Fibroblast of lung (primary cell): ENCODE measurements at regions not wholly inside any gene's neighbourhood (a gene's known extent, or its start where the extent isn't known, plus 50 kb on each side); places are given as distances from the start of the nearest gene placed in this dataset.

Source experiments
- DNase-seq, 2 donors: peaks; one replicate each; pipeline versions ENCODE4 v3.0.0 to v3.0.0-alpha.2; 2010; ENCODE audit warnings: low read depth in 2 of 2
- H2AFZ ChIP-seq: 2 replicates; pipeline ENCODE4 v1.5.1; 2012; ENCODE audit warnings: low read length, control low read depth, inconsistent platforms
- H3K27ac ChIP-seq: 2 replicates; pipeline ENCODE4 v1.5.1; 2011; ENCODE audit warnings: low read length, control low read depth; ENCODE audit not compliant: insufficient read depth
- H3K27me3 ChIP-seq: 2 replicates; pipeline ENCODE4 v1.5.1; 2011; ENCODE audit warnings: mild to moderate bottlenecking, low read length; ENCODE audit not compliant: control insufficient read depth, insufficient read depth
- H3K36me3 ChIP-seq: 2 replicates; pipeline ENCODE4 v1.5.1; 2011; ENCODE audit warnings: low read length; ENCODE audit not compliant: control insufficient read depth, insufficient read depth
- H3K4me1 ChIP-seq: 2 replicates; pipeline ENCODE4 v1.5.1; 2011; ENCODE audit warnings: low read length; ENCODE audit not compliant: control insufficient read depth, insufficient read depth; ENCODE audit errors: extremely low read depth
- H3K4me2 ChIP-seq: 2 replicates; pipeline ENCODE4 v1.5.1; 2011; ENCODE audit warnings: low read length, control low read depth; ENCODE audit not compliant: insufficient read depth; ENCODE audit errors: extremely low read depth
- H3K4me3 ChIP-seq, 4 experiments: fragments of 200-600 bp in 1 of 4; sonication (generic) in 1 of 4; replicated peaks in 1 of 4; 2 replicates each; pipeline ENCODE4 v1.5.1; 2011 to 2016; ENCODE audit warnings: low read length in 4 of 4, low read depth in 3 of 4, mild to moderate bottlenecking in 3 of 4, control low read depth in 2 of 4, inconsistent platforms in 1 of 4, mixed read lengths in 1 of 4; ENCODE audit not compliant: insufficient read depth in 1 of 4; ENCODE audit errors: control extremely low read depth in 1 of 4
- H3K79me2 ChIP-seq: 2 replicates; pipeline ENCODE4 v1.5.1; 2012; ENCODE audit warnings: mild to moderate bottlenecking, low read length, inconsistent platforms; ENCODE audit not compliant: control insufficient read depth, insufficient read depth
- H3K9ac ChIP-seq: 2 replicates; pipeline ENCODE4 v1.5.1; 2011; ENCODE audit warnings: mild to moderate bottlenecking, low read length, control low read depth; ENCODE audit not compliant: insufficient read depth
- H3K9me3 ChIP-seq: 2 replicates; pipeline ENCODE4 v1.5.1; 2012; ENCODE audit warnings: low read depth, low read length; ENCODE audit not compliant: control insufficient read depth, insufficient read depth
- H4K20me1 ChIP-seq: 2 replicates; pipeline ENCODE4 v1.5.1; 2011; ENCODE audit warnings: low read length; ENCODE audit not compliant: control insufficient read depth, insufficient read depth; ENCODE audit errors: extremely low read depth
- CTCF ChIP-seq, 2 donors: IDR thresholded peaks in 1 of 2; conservative IDR thresholded peaks in 1 of 2; 1 replicate in 1 of 2; 2 replicates in 1 of 2; pipeline ENCODE4 v1.5.1; 2011 to 2012; ENCODE audit warnings: low read length in 2 of 2, control low read depth in 1 of 2, inconsistent platforms in 1 of 2, low read depth in 1 of 2, mild to moderate bottlenecking in 1 of 2
- EZH2 ChIP-seq: IDR thresholded peaks from 2 replicates; pipeline ENCODE4 v1.5.1; 2012; ENCODE audit warnings: low read length, control low read depth, mild to moderate bottlenecking; ENCODE audit errors: missing control alignments

- Histone ChIP-seq H3K9ac (no peak overlapping the region), H3K4me1 (peaks cover 7% of the 10 kb centered on the region), H3K4me3 (no peak overlapping the region), H3K9me3 (no peaks in the 10 kb centered on the region), H4K20me1 (no peaks in the 10 kb centered on the region), H3K27ac (no peak overlapping the region), H3K36me3 (no peaks in the 10 kb centered on the region), H2AFZ (no peak overlapping the region), H3K79me2 (no peaks in the 10 kb centered on the region), H3K27me3 (no peaks in the 10 kb centered on the region), H3K4me2 (no peak overlapping the region)
- no peak for TF ChIP-seq CTCF (conservative IDR thresholded peaks at IDR 0.05 in 1 of 2, IDR thresholded peaks at IDR 0.05 in 1 of 2; ENCODE audit: low read depth in 1 of 2, low read length in 2 of 2)
- TF ChIP-seq EZH2: no peak
- DNase-seq: no peak
Measured at GRCh38 chr15:39275066-39275465, 305.8 kb upstream of the THBS1 start.

- Histone ChIP-seq H3K79me2 (no peaks in the 10 kb centered on the region), H3K9me3 (no peaks in the 10 kb centered on the region), H3K4me2 (no peak overlapping the region), H3K4me1 (peaks cover 17% of the 10 kb centered on the region), H3K27ac (no peak overlapping the region), H4K20me1 (no peaks in the 10 kb centered on the region), H3K9ac (no peak overlapping the region), H3K27me3 (no peaks in the 10 kb centered on the region), H2AFZ (no peak overlapping the region), H3K36me3 (no peaks in the 10 kb centered on the region), H3K4me3 (no peak overlapping the region)
- DNase-seq: peak; percentile 57 to 81
- TF ChIP-seq CTCF (conservative IDR thresholded peaks at IDR 0.05 in 1 of 2, IDR thresholded peaks at IDR 0.05 in 1 of 2; ENCODE audit: low read depth in 1 of 2, low read length in 2 of 2): no peak
- TF ChIP-seq EZH2: no peak
Measured at GRCh38 chr15:39279311-39279710, 301.6 kb upstream of the THBS1 start.

- TF ChIP-seq EZH2 (no peak), CTCF (conservative IDR thresholded peaks at IDR 0.05 in 1 of 2, IDR thresholded peaks at IDR 0.05 in 1 of 2; ENCODE audit: low read depth in 1 of 2, low read length in 2 of 2) (no peak)
- Histone ChIP-seq H3K4me2 (no peak overlapping the region), H2AFZ (no peak overlapping the region), H3K27ac (no peak overlapping the region), H3K4me3 (no peak overlapping the region), H3K4me1 (peaks cover 22% of the 10 kb centered on the region), H3K27me3 (no peaks in the 10 kb centered on the region), H4K20me1 (no peaks in the 10 kb centered on the region), H3K9me3 (no peaks in the 10 kb centered on the region), H3K79me2 (no peaks in the 10 kb centered on the region), H3K9ac (no peak overlapping the region), H3K36me3 (no peaks in the 10 kb centered on the region)
- peak in 1 of 2 donors; percentile 98 for DNase-seq
Measured at GRCh38 chr15:39281094-39281493, 299.8 kb upstream of the THBS1 start.
